NB4 (cell line): ENCODE measurements at regions not wholly inside any gene's neighbourhood (a gene's known extent, or its start where the extent isn't known, plus 50 kb on each side); places are given as distances from the start of the nearest gene placed in this dataset.

ENCODE experiments used
- MYC ChIP-seq: IDR thresholded peaks from 2 replicates; pipeline ENCODE4 v1.6.1; 2011; ENCODE audit warnings: low read depth, low read length
- POLR2A ChIP-seq: IDR thresholded peaks from 2 replicates; pipeline ENCODE4 v1.6.1; 2011; ENCODE audit warnings: mild to moderate bottlenecking; ENCODE audit not compliant: insufficient read length; ENCODE audit errors: extremely low read depth
- TF ChIP-seq, protein P1 (sequence below): IDR thresholded peaks from one replicate; pipeline ENCODE4 v1.5.1; 2012; ENCODE audit warnings: low read depth, low read length
- TF ChIP-seq, protein P2 (sequence below): IDR thresholded peaks from 2 replicates; pipeline ENCODE4 v1.6.1; 2011; ENCODE audit warnings: low read depth, low read length

DNA sequence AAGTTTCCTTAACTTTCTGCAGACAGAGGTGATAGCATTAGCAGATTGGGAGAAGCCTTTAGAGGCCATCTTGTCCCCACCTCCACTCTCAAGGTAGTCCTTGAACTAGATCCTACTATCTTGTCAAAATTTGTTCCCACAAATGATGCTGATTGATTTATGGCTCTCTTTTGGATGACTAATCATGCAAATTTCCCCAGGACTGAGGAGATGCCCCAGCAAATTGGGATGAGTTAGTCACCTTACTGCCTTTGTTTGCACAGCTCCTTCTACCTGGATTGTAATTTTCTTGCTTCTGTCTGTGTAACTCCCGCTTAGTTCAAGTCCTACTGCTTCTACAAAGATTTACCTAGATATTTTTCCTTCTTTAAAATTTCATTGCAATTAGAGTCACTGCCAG, 391.4 kb upstream of the CADM1 start:
- TF ChIP-seq, protein P1, sequence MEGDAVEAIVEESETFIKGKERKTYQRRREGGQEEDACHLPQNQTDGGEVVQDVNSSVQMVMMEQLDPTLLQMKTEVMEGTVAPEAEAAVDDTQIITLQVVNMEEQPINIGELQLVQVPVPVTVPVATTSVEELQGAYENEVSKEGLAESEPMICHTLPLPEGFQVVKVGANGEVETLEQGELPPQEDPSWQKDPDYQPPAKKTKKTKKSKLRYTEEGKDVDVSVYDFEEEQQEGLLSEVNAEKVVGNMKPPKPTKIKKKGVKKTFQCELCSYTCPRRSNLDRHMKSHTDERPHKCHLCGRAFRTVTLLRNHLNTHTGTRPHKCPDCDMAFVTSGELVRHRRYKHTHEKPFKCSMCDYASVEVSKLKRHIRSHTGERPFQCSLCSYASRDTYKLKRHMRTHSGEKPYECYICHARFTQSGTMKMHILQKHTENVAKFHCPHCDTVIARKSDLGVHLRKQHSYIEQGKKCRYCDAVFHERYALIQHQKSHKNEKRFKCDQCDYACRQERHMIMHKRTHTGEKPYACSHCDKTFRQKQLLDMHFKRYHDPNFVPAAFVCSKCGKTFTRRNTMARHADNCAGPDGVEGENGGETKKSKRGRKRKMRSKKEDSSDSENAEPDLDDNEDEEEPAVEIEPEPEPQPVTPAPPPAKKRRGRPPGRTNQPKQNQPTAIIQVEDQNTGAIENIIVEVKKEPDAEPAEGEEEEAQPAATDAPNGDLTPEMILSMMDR = no peak
- TF ChIP-seq POLR2A = no peak
- no peak for TF ChIP-seq MYC
- TF ChIP-seq, protein P2, sequence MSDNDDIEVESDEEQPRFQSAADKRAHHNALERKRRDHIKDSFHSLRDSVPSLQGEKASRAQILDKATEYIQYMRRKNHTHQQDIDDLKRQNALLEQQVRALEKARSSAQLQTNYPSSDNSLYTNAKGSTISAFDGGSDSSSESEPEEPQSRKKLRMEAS = no peak
